ENCODE measurements at regions not wholly inside any gene's neighbourhood (a gene's known extent, or its start where the extent isn't known, plus 50 kb on each side); places are given as distances from the start of the nearest gene placed in this dataset.

- DNase-seq (ENCODE audit: low read depth) = no peak
- TF ChIP-seq CTCF (IDR thresholded peaks at IDR 0.05; ENCODE audit: low read depth, low read length, missing control alignments) = no peak
- no peak overlapping the region for H3K4me3 ChIP-seq (ENCODE audit: low read depth, low read length)
These were observed 650.5 kb downstream of the RNF144B start for GRCh38 chr6:19037607-19038006.

DNA sequence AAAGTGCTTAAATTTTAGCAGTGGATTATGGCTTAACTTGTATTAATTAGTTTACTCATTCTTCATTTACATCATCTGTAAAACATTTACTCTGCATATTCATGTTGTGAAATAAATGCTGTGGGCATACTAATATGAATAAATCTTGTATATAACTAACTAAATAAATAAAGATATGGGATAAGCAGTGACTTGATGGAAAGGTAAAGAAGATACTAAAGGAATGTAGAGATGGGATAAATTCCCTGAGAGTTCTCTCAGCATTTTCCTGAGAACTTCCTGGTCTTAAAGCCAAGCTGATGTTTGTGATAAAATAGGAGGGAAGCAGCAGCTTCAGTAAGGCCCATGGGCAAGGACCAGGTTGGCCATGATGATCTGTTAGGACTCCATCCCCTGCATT is 652.1 kb downstream of the RNF144B start:
- no peak for DNase-seq (ENCODE audit: low read depth)
- no peak overlapping the region for H3K4me3 ChIP-seq (ENCODE audit: low read depth, low read length)
- TF ChIP-seq CTCF (IDR thresholded peaks at IDR 0.05; ENCODE audit: low read depth, low read length, missing control alignments) = no peak

DNA sequence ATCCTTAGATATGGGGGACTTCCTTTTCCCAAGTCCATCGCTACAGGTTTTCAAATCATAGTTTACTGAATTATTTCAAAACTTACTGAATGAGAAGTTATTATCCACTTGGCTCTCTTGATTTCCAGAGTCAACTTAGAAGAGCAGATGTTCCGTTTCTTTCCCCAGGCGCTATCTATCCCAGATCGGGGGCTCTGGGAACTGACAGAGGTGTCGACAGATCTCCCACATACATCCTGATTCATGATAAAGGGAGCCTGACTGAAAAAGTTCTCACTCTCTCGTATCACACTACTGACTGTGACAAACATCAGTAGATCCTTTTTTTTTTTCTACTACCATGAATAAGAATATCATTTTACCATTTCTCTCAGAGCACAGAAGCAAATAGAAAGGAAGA is 654.8 kb downstream of the RNF144B start:
- no peak for DNase-seq (ENCODE audit: low read depth)
- H3K4me3 ChIP-seq (ENCODE audit: low read depth, low read length) = no peak overlapping the region
- no peak for TF ChIP-seq CTCF (IDR thresholded peaks at IDR 0.05; ENCODE audit: low read depth, low read length, missing control alignments)

DNA sequence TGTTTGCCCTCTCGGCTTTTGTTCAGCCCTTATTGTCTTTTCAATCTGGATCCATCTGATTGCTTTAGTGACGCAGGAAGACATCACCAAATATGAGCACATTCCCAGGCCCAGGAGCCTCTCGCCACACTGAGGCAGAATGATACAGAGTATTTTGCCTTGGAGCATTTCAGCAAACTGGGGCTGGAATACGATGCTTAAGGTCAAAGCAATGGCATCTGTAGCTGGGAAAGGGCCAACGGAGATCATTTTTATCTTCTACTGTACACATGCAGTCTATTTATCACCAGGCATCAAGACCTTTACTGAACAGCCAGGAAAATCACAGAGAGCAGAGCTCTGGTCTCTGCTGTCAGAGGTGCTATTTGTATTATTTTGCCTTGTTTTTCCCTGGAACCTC is 655.3 kb downstream of the RNF144B start:
- TF ChIP-seq CTCF (IDR thresholded peaks at IDR 0.05; ENCODE audit: low read depth, low read length, missing control alignments) = no peak
- no peak overlapping the region for H3K4me3 ChIP-seq (ENCODE audit: low read depth, low read length)
- no peak for DNase-seq (ENCODE audit: low read depth)

GRCh38 chr6:19050765-19051164 is 663.6 kb downstream of the RNF144B start:
- no peak for TF ChIP-seq CTCF (IDR thresholded peaks at IDR 0.05; ENCODE audit: low read depth, low read length, missing control alignments)
- no peak for DNase-seq (ENCODE audit: low read depth)
- no peak overlapping the region for H3K4me3 ChIP-seq (ENCODE audit: low read depth, low read length)

DNA sequence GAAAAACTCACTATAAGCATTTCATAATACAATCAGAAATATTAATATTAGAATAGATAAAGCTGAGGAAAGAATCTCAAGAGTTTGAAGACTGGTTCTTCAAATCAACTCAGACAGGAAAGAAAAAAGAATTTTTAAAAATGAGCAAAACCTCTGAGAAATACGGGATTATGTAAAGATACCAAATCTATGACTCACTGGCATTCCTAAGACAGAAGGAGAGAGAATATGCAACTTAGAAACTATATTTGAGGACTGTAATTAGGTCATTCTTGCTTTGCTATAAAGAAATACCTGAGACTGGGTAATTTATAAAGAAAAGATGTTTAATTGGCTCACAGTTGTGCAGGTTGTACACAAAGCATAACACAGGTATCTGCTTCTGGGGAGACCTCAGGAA is 665.1 kb downstream of the RNF144B start:
- TF ChIP-seq CTCF (IDR thresholded peaks at IDR 0.05; ENCODE audit: low read depth, low read length, missing control alignments) = no peak
- H3K4me3 ChIP-seq (ENCODE audit: low read depth, low read length) = no peak overlapping the region
- DNase-seq (ENCODE audit: low read depth) = no peak

DNA sequence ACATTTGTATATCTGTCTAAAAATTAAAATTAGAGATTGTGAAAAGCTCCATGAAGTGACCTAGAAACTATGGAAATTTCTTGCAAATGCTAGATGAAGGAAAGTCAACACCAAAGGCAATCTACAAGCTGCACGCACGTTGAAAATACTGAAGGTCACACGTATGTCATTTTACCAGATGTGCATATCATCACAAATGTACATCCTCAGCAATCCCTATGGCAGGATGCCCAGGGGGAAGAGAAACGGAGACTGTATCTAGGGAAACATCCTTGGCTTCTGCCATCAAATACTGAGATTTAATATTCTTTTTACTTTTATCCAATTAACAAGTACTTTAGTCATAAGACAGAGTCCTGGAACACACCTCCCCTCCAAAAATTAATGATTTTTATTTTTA is 672.0 kb downstream of the RNF144B start:
- no peak for TF ChIP-seq CTCF (IDR thresholded peaks at IDR 0.05; ENCODE audit: low read depth, low read length, missing control alignments)
- DNase-seq (ENCODE audit: low read depth) = no peak

More for the DNA sequence above, 672.0 kb downstream of the RNF144B start:
- H3K4me3 ChIP-seq (ENCODE audit: low read depth, low read length) = no peak overlapping the region

All from GM12864 (cell line).